Stimulated activated CD4-positive, alpha-beta T cell treated with anti-CD3 and anti-CD28 coated beads, TNF-alpha, amount 100 ng/mL, for 4 hours (primary cell): ENCODE measurements at regions not wholly inside any gene's neighbourhood (a gene's known extent, or its start where the extent isn't known, plus 50 kb on each side); places are given as distances from the start of the nearest gene placed in this dataset.
A peak's percentile ranks its signal among the peaks of the same experiment; 100 is the strongest.
"Not testable (repeated sequence)": the region's sequence is repeated elsewhere in the genome, so short reads cannot be mapped to it uniquely, and the experiment has no call there.

Source experiments
- DNase-seq, 3 experiments: peaks; one replicate each; pipeline ENCODE4 v3.0.0-alpha.2; 2020; ENCODE audit warnings: low read depth in 3 of 3

DNA sequence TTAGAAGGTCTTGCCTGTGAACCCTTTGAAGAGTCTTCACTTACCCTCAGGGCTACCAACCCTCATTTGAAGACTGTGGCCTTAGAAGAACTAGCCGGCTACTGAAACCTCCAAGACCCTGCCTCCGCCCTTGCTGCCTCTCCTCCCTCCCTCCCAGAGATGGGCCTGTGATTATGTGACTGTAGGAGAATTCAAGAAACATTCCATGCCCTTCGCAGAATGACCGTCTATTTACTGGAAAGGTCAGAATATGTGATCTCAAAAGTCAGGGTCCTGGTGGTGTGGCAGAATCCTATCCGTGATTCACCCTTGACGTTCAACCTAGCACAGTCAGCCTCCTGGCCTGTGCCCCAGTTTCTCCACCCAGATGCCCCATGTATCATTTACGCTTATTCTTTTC lies 109.6 kb downstream of the CTNND1 start:
- no peak for DNase-seq

DNA sequence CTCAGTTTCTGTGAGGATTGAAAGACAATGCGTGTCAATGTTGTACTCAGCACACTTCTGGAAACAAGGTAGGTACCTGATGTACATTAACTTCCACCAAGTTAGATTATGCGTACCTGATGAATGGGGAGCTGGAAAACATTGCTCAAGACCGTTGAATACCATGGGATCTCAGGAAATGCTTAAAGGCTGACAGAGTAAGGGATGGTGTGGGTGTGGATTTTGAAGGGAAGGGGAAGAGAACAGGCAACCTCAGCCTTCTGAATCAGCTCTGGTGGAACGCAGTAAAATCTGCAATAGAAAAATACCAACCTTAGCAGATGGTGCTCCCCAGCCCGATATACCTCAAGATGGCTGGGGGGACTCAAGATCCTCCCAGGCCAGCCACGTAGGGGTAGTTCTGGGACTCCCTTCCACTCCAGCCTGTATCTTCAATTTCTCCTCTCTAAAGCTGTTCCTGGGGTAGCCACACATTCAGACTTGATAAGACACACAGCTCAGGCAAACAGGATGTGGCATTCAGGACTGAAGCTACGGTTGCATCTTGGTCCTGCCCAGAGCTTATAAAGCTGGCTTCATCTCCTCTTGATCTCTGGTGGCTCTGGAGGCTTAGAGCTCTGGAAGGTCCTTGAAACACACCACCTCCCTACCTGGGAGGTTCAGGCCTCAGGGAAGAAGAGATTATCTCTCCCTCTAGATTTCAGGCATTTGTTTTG lies 111.8 kb downstream of the CTNND1 start:
- no peak for DNase-seq

DNA sequence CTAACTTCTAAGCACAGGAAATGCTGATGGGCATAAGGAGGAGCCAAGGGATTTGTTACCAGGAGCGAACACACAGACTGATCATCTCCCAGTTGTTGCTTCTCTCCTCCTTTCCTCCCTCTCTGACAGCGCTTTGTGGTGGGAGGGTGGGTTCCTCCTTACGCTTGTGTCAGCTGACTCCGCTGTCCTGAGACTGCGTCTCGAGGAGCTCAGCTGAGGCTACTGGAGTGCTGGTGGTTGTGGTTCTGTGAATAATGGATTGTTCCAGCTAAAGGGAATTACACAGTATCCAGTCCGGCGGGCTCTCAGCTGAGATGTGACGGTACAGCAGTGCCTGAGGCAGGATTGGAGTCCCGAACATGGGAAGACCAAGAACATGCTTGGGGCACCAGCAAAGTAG lies 113.4 kb downstream of the CTNND1 start:
- DNase-seq = no peak

DNA sequence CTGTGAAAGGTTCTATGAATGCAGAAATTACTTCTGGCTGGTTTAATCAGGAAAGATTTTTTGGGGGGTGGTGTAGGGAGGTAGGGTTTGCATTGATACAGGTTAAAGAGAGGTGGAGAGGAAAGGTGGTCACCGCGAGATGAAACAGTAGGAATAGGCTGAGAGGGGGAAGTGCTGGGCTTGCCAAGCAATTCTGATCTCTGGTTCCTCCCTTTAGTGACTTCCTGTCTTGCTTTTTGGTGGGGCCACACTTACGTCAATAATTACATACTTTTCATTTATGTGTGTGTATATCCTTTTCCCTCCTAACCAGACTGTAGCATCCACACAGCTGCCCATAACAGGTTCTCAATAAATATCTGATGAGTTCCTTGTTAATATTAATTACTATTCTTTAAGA lies 120.0 kb downstream of the CTNND1 start:
- DNase-seq = no peak

DNA sequence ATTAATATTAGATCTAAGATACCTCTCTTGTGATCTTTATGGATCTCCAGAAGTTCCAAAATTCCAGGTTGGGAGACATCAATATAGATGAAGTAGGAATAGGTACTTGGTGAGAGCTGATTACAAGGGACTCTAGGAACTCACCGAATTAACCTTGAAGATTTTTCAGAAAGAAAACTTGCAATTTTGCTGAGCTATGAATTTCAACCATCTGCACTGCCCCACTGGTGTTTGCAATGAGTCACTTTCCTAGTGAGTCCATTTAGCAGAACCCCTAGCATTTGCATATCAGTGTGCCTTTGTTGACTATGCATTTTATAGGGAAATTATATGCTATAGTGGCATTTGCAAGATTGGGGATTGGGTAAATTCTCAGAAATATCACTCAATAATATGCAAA lies 122.0 kb downstream of the CTNND1 start:
- DNase-seq = no peak

DNA sequence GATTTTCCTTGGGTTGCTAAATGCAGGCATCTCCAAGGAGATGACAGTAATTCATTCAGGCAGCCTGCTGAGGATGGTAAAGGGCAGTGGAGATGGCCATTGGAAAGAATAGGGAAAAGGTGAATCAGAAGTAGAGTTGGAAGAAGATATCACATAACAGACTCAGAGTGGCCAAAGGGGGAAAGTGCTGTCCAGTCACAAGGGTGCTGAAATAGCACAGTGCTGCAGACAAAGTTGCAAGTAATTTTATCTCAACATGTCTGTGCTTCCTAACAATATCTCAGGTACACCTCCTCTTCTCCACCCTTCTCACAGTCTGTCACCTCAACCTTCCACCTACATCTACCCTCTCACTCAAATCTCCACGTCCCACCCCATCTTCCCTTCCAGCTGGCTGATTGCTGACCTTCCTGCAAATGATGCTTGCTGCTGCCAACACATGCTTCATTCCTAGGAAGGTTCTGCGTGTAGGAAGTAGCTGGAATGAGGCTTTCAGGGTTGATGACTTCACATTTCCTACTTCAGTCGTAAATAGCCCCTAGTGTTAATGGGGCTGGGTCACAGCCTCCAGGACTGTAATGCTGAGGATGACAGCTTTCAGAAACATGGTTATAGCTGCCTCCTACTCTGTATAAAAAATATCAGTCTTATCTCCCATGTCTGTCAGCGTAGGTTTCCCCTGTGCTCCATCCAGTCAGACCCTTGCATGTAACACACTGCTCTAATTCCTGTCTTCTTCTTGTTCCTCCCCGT lies 123.9 kb downstream of the CTNND1 start:
- DNase-seq = no peak

DNA sequence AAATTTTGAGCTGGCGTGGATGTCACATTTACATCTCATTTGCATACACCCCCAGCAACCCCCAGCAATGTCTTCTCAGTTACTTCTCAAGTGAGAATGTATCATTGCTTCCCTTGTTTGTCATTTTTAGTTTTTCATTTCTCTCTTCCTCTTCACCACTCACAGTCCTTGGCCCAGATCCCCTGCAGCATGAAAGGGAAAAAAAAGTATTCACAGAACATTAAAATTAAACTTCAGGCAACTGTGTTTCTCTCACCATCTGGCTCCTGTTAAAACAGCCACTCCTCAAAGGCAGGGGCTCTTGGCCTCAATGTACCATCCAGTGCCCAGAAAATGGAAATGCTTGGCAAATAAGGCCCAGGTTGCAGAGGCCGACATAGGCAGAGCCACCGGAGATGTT lies 126.8 kb downstream of the CTNND1 start:
- DNase-seq = no peak

DNA sequence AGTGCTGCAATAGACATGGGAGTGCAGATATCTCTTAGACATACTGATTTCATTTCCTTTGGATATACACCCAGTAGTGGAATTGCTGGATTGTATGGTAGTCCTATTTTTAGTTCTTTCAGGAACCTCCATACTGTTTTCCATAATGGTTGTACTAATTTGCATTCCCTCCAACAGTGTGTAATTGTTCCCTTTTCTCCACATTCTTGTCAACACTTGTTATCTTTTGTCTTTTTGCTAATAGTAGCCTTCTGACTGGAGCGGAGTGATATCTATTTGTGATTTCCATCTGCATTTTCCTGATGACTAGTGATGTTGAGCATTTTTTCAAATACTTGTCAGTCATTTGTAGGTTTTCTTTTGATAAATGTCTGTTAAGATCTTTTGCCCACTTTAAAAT lies 128.9 kb downstream of the CTNND1 start:
- no peak for DNase-seq

DNA sequence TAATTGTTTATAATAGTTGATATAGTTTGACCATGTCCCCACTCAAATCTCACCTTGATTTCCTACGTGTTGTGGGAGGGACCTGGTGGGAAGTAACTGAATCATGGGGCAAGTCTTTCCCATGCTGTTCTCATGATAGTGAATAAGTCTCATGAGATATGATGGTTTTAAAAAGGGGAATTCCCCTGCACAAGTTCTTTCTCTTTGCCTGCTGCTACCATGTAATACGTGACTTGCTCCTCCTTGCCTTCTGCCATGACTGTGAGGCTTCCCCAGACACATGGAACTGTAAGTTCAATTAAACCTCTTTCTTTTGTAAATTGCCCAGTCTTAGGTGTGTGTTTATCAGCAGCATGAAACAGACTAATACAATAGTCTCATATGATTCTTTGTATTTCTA lies 130.5 kb upstream of the OR9Q1 start:
- not testable (repeated sequence) for DNase-seq

DNA sequence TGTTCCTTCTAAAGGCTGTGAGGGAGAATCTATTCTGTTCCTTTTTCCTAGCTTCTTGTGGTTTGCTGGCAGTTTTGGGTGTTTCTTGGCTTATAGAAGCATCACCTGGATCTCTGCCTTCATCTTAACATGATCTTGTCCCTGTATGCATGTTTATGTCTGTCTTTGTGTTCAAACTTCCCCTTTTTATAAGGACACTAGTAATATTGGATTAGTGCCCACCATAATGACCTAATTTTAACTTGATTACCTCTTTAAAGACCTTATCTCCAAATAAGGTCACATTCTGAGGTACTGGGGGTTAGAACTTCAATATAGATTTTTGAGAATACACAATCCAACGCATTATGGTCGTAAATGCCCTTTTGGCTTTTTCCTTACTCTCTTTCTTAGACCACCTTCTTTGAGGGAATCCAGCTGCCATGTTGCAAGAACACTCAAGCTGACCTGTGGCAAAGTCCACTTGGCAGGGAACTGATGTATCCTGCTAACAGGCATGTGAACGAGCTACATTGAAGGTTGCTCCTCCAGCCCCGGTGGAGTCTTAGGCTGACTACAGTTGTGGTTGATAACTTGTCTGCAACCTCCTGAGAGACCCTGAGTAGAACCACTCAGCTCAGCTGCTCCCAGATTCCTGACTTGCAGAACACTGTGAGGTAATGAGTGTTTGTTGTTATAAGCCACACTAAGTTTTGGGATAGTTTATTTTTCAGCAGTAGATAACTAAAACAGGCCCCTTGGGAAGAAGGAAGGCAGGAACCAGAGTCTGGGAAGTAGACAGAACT lies 127.1 kb upstream of the OR9Q1 start:
- no peak for DNase-seq

DNA sequence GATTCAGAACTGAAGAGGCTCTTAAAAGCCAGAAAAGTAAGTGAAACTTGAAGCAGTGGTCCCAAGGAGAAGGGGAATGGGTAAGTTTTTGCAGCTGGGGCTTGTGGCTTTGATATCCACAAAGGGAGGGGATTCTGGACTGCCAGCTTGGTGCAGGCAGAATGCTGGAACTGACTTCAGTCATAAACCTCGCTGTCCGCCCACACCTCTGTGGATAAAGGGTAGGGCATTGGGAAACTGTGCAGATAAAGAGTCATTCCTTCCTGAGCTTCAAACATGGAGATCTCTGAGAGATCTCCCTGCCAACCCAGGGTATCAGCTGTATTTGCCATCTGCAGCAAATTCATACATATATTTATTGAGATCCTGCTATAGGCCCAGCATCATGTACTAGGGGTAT lies 124.3 kb upstream of the OR9Q1 start:
- DNase-seq = no peak

DNA sequence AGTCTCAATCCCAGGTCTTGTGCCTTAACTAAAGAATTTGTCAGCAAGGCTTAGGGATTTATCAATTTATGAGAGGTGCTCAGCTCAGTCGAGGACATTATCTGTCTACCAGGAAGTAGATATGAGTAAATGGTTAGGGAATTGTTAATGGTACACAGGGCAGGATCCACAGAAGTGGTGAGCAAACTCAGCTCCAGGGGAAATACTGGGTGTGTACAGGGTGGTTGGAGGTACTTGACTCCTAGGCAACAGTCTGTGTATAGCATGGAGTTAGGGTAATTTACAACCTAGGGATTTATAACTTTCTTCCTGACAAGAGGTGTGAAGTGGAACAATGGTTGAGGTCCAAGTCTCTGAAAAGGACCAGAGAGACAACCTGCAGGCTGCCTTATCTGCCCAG lies 123.4 kb upstream of the OR9Q1 start:
- DNase-seq = no peak

DNA sequence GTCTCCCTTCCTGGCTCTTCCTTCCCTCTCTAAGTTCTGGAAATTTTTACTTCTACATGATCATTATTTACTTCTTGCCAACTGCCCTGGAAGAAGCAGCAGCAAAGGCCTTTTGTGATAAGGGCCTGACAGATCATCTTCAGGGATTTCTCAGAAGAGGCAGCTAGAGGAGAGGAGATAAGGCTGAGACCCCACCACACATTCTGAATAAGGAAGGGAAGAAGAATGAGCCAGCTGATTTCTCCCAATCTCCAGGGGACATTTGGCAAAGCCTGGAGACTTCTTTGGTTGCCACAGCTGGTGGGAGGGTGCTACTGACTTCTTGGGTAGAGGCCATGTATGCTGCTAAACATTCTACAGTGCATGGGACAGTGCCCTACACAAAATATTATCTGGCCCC lies 122.4 kb upstream of the OR9Q1 start:
- no peak for DNase-seq

DNA sequence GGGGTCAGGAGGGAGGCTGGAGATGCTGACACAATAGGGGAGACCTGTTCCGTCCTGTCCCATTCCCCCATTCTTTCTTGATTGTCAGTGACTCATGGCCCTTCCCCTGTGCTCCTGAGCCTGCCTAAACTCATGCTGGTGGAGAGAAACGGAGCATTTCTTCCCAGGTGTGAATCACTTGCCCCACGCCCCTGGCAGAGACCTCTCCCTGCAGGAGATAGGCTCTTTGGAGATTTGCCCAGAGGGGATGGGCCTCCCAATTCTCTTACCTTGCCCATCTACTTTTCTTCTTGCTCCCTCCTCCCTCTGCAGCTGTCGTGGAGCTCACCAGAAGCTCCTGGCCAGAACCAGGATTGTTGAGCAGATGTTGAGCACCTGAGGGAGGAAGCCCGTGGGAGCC lies 121.9 kb upstream of the OR9Q1 start:
- DNase-seq = no peak

DNA sequence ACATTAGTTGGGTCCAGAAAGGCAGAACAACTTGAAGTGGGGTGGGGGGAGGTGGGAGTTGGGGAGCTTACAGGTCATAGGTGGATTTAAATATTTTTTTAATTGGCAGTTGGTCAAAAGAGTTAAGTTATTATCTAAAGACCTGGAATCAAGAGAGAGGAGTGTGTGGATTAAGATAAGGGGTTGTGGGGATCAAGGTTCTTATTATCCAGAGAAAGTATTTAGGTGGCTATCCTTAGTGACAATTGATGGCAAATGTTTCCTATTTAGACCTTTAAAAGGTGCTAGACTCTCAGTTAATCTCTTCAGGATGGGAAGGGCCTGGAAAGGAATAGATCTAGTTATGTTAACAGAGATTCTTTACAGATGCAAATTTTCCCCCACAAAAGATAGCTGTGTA lies 120.7 kb upstream of the OR9Q1 start:
- DNase-seq = no peak

DNA sequence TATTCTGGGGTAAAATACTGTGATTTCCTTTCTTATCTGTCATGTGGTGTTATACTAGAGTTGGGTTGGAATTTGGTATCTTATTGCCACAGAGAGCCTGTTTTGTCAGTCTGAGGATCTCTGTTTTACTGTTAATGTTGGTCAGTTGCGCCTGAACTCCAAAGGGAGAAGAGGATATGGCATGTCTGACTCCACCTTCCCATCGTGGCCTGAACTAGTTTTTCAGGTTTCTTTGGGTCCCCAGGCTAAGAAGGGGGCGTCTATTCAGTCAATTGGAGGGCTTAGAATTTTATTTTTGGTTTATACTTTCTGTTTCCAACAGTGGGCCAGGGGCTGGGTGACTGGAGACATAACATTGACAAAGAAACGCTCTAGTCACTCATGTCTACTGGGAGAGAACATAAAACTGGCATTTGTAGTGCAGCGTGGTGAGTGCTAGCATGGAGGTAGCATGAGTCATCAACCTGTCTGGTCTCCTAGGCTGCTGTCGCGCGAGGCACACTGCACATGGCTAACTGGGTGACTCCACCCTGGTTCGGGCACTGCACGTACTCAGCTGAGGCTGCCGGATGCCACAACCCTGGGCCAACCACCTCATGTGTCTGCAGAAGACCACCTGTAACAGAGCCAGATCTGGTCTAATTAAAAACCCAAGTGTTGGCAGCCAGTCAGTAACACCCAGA lies 120.1 kb upstream of the OR9Q1 start:
- DNase-seq = peak in 1 of 3 experiments; percentile 5

DNA sequence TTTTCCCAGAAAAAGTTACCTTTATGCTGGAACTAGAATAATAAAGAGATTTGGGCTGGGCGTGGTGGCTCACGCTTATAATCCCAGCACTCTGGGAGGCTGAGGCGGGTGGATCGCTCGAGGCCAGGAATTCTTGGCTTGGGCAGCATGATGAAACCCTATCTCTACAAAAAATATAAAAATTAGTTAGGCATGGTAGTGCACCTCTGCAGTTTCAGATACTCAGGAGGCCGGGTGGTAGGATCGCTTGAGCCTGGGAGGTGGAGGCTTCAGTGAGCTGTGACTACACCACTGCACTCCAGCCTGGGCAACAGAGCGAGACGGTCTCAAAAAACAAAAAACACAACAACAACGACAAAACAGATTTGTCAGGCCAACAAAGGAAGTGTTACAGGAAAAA lies 119.3 kb upstream of the OR9Q1 start:
- DNase-seq = no peak

DNA sequence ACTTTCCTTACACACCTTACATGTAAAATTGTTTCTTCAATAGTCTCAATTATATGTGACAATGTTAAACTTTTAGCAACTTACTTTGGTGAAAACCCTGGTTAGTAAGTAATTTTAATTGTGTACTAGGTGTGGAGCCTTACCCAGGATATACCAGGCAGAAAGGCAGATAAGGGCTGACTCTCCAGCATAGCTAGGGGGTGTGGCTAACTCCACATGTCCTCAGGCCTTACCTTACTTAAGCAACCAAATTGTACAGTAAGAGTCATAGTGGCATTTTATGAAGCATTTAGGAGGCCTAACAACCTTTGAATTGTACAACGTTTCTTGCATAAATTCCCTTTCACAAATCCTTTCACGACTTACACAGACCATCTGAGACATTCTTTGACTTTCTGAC lies 118.2 kb upstream of the OR9Q1 start:
- DNase-seq = no peak

DNA sequence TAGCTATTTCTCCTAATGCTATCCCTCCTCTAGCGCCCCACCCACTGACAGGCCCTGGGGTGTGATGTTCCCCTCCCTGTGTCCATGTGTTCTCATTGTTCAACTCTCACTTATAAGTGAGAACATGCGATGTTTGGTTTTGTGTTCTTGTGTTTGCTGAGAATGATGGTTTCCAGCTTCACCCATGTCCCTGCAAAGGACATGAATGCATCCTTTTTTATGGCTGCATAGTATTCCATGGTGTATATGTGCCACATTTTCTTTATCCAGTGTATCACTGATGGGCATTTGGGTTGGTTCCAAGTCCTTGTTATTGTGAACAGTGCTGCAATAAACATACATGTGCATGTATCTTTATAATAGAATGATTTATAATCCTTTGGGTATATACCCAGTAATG lies 115.3 kb upstream of the OR9Q1 start:
- DNase-seq = not testable (repeated sequence)

DNA sequence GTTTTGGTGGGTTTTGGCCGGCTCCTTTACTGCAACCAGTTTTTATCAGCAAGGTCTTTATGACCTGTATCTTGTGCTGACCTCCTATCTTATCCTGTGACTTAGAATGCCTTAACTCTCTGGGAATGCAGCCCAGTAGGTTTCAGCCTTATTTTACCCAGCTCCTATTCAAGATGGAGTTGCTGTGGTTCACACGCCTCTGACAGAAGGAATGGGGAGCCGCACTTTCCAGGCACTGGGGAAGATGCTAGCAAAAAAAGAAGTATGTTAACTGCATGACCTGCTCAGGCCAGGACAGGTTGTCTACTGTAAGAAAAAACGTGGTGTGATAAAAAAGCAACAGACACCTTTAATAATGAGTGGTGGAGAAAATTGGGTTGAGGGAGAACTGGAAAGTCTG lies 112.2 kb upstream of the OR9Q1 start:
- not testable (repeated sequence) for DNase-seq

DNA sequence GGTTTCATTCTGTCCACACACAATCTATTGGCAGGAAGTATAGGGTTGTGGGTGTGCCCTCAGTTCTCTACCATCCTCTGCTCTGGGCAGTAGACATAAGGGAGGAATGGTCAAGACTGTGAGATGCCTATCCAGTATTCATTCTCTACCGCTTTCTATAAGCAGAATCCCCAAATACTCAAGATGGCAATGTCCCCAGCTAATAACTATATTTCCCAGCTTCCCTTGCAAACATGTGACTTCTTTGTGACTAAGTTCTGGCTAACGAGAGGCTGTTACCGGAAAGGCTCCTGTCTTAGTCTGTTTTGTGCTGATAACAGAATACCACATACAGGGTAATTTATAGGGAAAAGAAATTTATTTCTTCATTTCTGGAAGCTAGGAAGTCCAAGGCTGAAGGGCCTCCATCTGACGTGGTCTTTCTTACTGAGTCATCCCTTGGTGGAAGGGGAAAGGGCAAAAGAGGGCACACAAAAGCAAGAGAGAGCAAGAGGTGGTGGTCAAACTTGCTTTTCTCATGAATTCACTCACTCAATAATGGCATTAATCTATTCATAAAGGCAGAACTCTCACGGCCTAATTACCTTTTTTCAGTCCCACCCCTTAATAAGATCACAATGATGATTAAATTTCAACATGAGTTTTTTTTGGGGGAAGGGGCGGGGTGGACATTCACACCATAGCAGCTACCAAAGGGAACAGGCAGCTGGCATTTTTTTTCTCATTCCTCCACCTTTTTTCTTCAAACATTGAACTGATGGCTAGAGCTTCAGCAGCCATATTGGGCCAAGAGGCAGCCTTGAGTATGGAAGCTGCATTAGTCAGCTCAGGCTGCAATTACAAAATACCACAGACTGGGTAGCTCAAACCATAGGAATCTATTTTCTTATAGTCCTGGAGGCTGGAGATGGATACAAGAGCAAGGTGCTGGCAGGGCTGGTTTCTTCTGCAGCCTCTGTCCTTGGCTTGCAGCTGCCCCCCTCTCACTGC lies 109.7 kb upstream of the OR9Q1 start:
- DNase-seq = no peak
